IMR-90 (cell line): ENCODE measurements at regions not wholly inside any gene's neighbourhood (a gene's known extent, or its start where the extent isn't known, plus 50 kb on each side); places are given as distances from the start of the nearest gene placed in this dataset.

Source experiments
- ATAC-seq: fragments of 200-7000 bp; cut with Tn5 transposase; 2 replicates; pipeline ENCODE4 v1.9.1; 2020; ENCODE audit warnings: low read depth, mild to moderate bottlenecking, moderate library complexity
- BruUV-seq: library from RNA; stranded (reverse); fragments of 400-500 nt; replicated peaks from 2 replicates; lab custom pipeline; 2021; lab: Mats Ljungman, UMichigan
- CTCF ChIA-PET: fragments of 300-600 bp; formaldehyde crosslinking; extraction: SDS; loops from one replicate; lab custom pipeline; 2021; ENCODE audit warnings: antibody characterized with exemption; lab: Yijun Ruan, JAX
- POLR2A ChIA-PET: fragments of 300-600 bp; sonication (Branson Sonifier 250); formaldehyde crosslinking; loops from one replicate; lab custom pipeline; 2022; ENCODE audit warnings: antibody characterized with exemption; ENCODE audit not compliant: unreplicated experiment; lab: Charles Lee
- DNase-seq: peaks from one replicate; pipeline ENCODE4 v3.0.0; 2013
- H2AFZ ChIP-seq: replicated peaks from 2 replicates; pipeline ENCODE3; 2013; ENCODE audit warnings: low read length, mild to moderate bottlenecking; ENCODE audit not compliant: poor library complexity
- H2AK5ac ChIP-seq: 2 replicates; pipeline ENCODE4 v1.6.1; 2013; ENCODE audit warnings: low read depth, low read length, inconsistent platforms
- H2AK9ac ChIP-seq: replicated peaks from 2 replicates; pipeline ENCODE3; 2013; ENCODE audit warnings: mild to moderate bottlenecking, low read depth, low read length, moderate library complexity; ENCODE audit not compliant: poor library complexity
- H2BK120ac ChIP-seq: 2 replicates; pipeline ENCODE4 v1.6.1; 2013; ENCODE audit warnings: low read depth, low read length, inconsistent platforms
- H2BK15ac ChIP-seq: 3 replicates; pipeline ENCODE4 v1.6.1; 2013; ENCODE audit warnings: low read depth, low read length, inconsistent platforms
- H2BK20ac ChIP-seq: 2 replicates; pipeline ENCODE4 v1.6.1; 2013; ENCODE audit warnings: low read depth, mild to moderate bottlenecking, inconsistent platforms, low read length, moderate library complexity
- H2BK5ac ChIP-seq: 2 replicates; pipeline ENCODE4 v1.6.1; 2013; ENCODE audit warnings: mild to moderate bottlenecking, low read depth, low read length, inconsistent platforms; ENCODE audit not compliant: poor library complexity, severe bottlenecking
- H3K14ac ChIP-seq: replicated peaks from 2 replicates; pipeline ENCODE4 v1.6.1; 2013; ENCODE audit warnings: low read depth, low read length, inconsistent platforms
- H3K18ac ChIP-seq: 2 replicates; pipeline ENCODE4 v1.6.1; 2013; ENCODE audit warnings: low read depth, low read length, control low read depth
- H3K23ac ChIP-seq: 2 replicates; pipeline ENCODE4 v1.6.1; 2013; ENCODE audit warnings: low read depth, low read length, inconsistent platforms
- H3K27ac ChIP-seq: 2 replicates; pipeline ENCODE4 v1.5.1; 2013; ENCODE audit warnings: mild to moderate bottlenecking, control low read depth, low read length; ENCODE audit not compliant: insufficient read depth
- H3K27me3 ChIP-seq: 2 replicates; pipeline ENCODE4 v1.6.1; 2013; ENCODE audit warnings: low read length; ENCODE audit not compliant: control insufficient read depth, insufficient read depth
- H3K36me3 ChIP-seq: 2 replicates; pipeline ENCODE4 v1.6.1; 2013; ENCODE audit warnings: low read length, mixed read lengths; ENCODE audit not compliant: control insufficient read depth, insufficient read depth
- H3K4ac ChIP-seq: 2 replicates; pipeline ENCODE4 v1.6.1; 2013; ENCODE audit warnings: low read depth, low read length, inconsistent platforms
- H3K4me1 ChIP-seq: 2 replicates; pipeline ENCODE4 v1.6.1; 2013; ENCODE audit warnings: low read length, mixed read lengths; ENCODE audit not compliant: control insufficient read depth, insufficient read depth
- H3K4me2 ChIP-seq: 2 replicates; pipeline ENCODE4 v1.6.1; 2013; ENCODE audit warnings: low read depth, mild to moderate bottlenecking, control low read depth, low read length, moderate library complexity
- H3K4me3 ChIP-seq: 2 replicates; pipeline ENCODE4 v1.5.1; 2013; ENCODE audit warnings: low read depth, mild to moderate bottlenecking, control low read depth, low read length, moderate library complexity; ENCODE audit not compliant: insufficient read depth
- H3K56ac ChIP-seq: 2 replicates; pipeline ENCODE4 v1.6.1; 2013; ENCODE audit warnings: low read length, inconsistent platforms; ENCODE audit not compliant: insufficient read depth; ENCODE audit errors: extremely low read depth
- H3K79me1 ChIP-seq, 2 experiments: 2 replicates each; pipeline ENCODE4 v1.6.1; 2013; ENCODE audit warnings: low read length in 2 of 2, inconsistent platforms in 1 of 2, low read depth in 1 of 2
- H3K9ac ChIP-seq: 2 replicates; pipeline ENCODE4 v1.6.1; 2013; ENCODE audit warnings: low read depth, low read length, control low read depth
- H3K9me1 ChIP-seq: 2 replicates; pipeline ENCODE4 v1.6.1; 2013; ENCODE audit warnings: low read length, inconsistent platforms; ENCODE audit not compliant: insufficient read depth
- H3K9me3 ChIP-seq: 2 replicates; pipeline ENCODE4 v1.6.1; 2013; ENCODE audit warnings: low read length; ENCODE audit not compliant: control insufficient read depth, insufficient read depth
- H4K20me1 ChIP-seq: 2 replicates; pipeline ENCODE4 v1.6.1; 2013; ENCODE audit warnings: low read length, inconsistent platforms; ENCODE audit not compliant: insufficient read depth
- H4K5ac ChIP-seq: 2 replicates; pipeline ENCODE4 v1.6.1; 2013; ENCODE audit warnings: mild to moderate bottlenecking, low read depth, low read length, control low read depth
- H4K8ac ChIP-seq, 2 experiments: 2 replicates each; pipeline ENCODE4 v1.6.1; 2013; ENCODE audit warnings: low read depth in 2 of 2, low read length in 2 of 2, control low read depth in 1 of 2, inconsistent platforms in 1 of 2
- H4K91ac ChIP-seq: 2 replicates; pipeline ENCODE4 v1.6.1; 2013; ENCODE audit warnings: low read depth, low read length, inconsistent platforms; ENCODE audit not compliant: insufficient read depth
- MAZ ChIP-seq: IDR thresholded peaks from 2 replicates; pipeline ENCODE4 v1.6.1; 2012; ENCODE audit warnings: low read depth, mild to moderate bottlenecking, low read length, improper control_type of control experiment, moderate library complexity, borderline replicate concordance
- MXI1 ChIP-seq: IDR thresholded peaks from 2 replicates; pipeline ENCODE4 v1.6.1; 2012; ENCODE audit warnings: low read depth, mild to moderate bottlenecking, low read length, moderate library complexity, borderline replicate concordance
- NFE2L2 ChIP-seq: fragments of 150-350 bp; IDR thresholded peaks from 2 replicates; pipeline ENCODE4 v1.6.1; 2016; ENCODE audit warnings: low read depth, mild to moderate bottlenecking, low read length
- POLR2A ChIP-seq: IDR thresholded peaks from 2 replicates; pipeline ENCODE4 v1.6.1; 2012; ENCODE audit warnings: mild to moderate bottlenecking, low read depth, low read length
- RAD21 ChIP-seq: IDR thresholded peaks from 2 replicates; pipeline ENCODE4 v1.6.1; 2012; ENCODE audit warnings: low read length, improper control_type of control experiment
- SMC3 ChIP-seq: fragments of 150-350 bp; IDR thresholded peaks from 2 replicates; pipeline ENCODE4 v1.6.1; 2016; ENCODE audit warnings: low read depth, mild to moderate bottlenecking, antibody characterized with exemption, low read length, moderate library complexity
- WGBS, 2 experiments: methylation state at CpG; one replicate each; pipeline versions ENCODE4 v1.1.5 to v1.1.7; 2013; ENCODE audit warnings: missing lambda C conversion rate in 2 of 2; ENCODE audit not compliant: insufficient read length in 1 of 2; ENCODE audit errors: extremely low coverage in 2 of 2; 5-methylcytosine and 5-hydroxymethylcytosine counted together
- dilution Hi-C: fragments of 300-500 bp; cut with HindIII; formaldehyde crosslinking; loops from one replicate; pipeline ENCODE4 v1.14.3; 2018; ENCODE audit warnings: low sequenced_read_pairs; ENCODE audit not compliant: unreplicated experiment
- in situ Hi-C: fragments of 300-500 bp; cut with MboI; formaldehyde crosslinking; loops from 3 replicates; pipeline ENCODE4 v1.14.3; 2019; ENCODE audit warnings: low sequenced_read_pairs, inconsistent platforms, mixed read lengths
- intact Hi-C: fragments of 100-400 bp; cut with micrococcal nuclease; formaldehyde crosslinking; loops from 2 replicates; pipeline ENCODE4 v1.10.0; 2022
- TF ChIP-seq, protein P1 (sequence below): fragments of 150-350 bp; IDR thresholded peaks from 2 replicates; pipeline ENCODE4 v1.6.1; 2016; ENCODE audit warnings: low read depth, mild to moderate bottlenecking, low read length, moderate library complexity, borderline replicate concordance

DNA sequence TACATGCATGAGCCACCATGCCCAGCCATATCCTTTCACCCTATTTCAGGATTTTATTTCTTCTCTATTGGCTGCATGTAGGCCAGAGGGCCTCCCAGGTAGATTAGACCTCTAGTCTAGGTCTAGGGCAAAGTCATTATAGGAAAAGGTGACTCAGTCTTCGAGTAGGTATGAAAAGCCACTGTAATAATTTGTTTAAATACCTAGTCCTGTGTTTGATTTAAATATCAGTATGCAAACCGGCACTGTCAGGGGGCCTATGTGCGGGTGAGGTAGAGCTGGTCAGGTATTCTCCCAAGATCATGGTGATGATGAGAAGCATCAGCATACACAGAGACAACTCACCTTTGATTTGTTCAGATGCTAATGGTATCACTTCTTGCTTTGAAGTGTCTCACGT lies 101.4 kb upstream of the UMPS start:
- Histone ChIP-seq H4K20me1 (no peaks in the 10 kb centered on the region), H2AFZ (no peak overlapping the region), H3K79me1 (no peaks in the 10 kb centered on the region), H4K91ac (no peak overlapping the region), H2BK15ac (no peak overlapping the region), H3K23ac (no peak overlapping the region), H3K27ac (no peak overlapping the region), H3K36me3 (no peaks in the 10 kb centered on the region), H3K4me3 (no peak overlapping the region), H2BK20ac (no peak overlapping the region), H4K5ac (no peak overlapping the region), H3K14ac (no peak overlapping the region), H2AK5ac (no peak overlapping the region), H3K27me3 (peaks cover 9% of the 10 kb centered on the region), H3K56ac (no peak overlapping the region), H3K4me1 (no peaks in the 10 kb centered on the region), H2BK5ac (no peak overlapping the region), H3K9ac (no peak overlapping the region), H3K18ac (no peak overlapping the region), H3K9me1 (no peaks in the 10 kb centered on the region; the same call in 1 of the 2 replicates), H2AK9ac (no peak overlapping the region), H3K9me3 (no peaks in the 10 kb centered on the region), H2BK120ac (no peak overlapping the region), H4K8ac (no peak overlapping the region), H3K4me2 (no peak overlapping the region), H3K4ac (no peak overlapping the region)
- WGBS, 2 experiments: no CpG with 5 or more reads among the region's 4 CpGs
- ChIA-PET CTCF (no interaction called here), POLR2A (no interaction called here)
- in situ Hi-C loops: no loop called here
- BruUV-seq: no TSS peak
- DNase-seq: no peak
- TF ChIP-seq MAZ (no peak), MXI1 (no peak), RAD21 (no peak), NFE2L2 (no peak), POLR2A (no peak), SMC3 (no peak)
- TF ChIP-seq, protein P1, sequence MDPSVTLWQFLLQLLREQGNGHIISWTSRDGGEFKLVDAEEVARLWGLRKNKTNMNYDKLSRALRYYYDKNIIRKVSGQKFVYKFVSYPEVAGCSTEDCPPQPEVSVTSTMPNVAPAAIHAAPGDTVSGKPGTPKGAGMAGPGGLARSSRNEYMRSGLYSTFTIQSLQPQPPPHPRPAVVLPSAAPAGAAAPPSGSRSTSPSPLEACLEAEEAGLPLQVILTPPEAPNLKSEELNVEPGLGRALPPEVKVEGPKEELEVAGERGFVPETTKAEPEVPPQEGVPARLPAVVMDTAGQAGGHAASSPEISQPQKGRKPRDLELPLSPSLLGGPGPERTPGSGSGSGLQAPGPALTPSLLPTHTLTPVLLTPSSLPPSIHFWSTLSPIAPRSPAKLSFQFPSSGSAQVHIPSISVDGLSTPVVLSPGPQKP: no peak
- ATAC-seq: no peak
- dilution Hi-C loops: no loop called here
- intact Hi-C loops: no loop called here
